Keratinocyte (primary cell): ENCODE measurements at regions not wholly inside any gene's neighbourhood (a gene's known extent, or its start where the extent isn't known, plus 50 kb on each side); places are given as distances from the start of the nearest gene placed in this dataset.

ENCODE experiments used
- DNase-seq: peaks from one replicate; pipeline ENCODE4 v3.0.0-alpha.2; 2011; ENCODE audit warnings: low read depth, missing footprints, low spot score
- FAIRE-seq: peaks from 2 replicates; lab custom pipeline; 2011; peaks lifted over from hg19 to GRCh38; lab: Jason Lieb, UNC
- H2AFZ ChIP-seq: 2 replicates; pipeline ENCODE4 v1.6.0; 2012; ENCODE audit warnings: low read length, control low read depth, inconsistent platforms; ENCODE audit not compliant: control insufficient read depth
- H3K27ac ChIP-seq: 2 replicates; pipeline ENCODE4 v1.5.1; 2011; ENCODE audit warnings: low read length; ENCODE audit not compliant: control insufficient read depth, insufficient read depth
- H3K27me3 ChIP-seq: 3 replicates; pipeline ENCODE4 v1.6.0; 2011; ENCODE audit warnings: low read length; ENCODE audit not compliant: control insufficient read depth, insufficient read depth; ENCODE audit errors: extremely low read depth
- H3K36me3 ChIP-seq, 2 experiments: 2 replicates in 1 of 2; 3 replicates in 1 of 2; pipeline ENCODE4 v1.5.1; 2011; ENCODE audit warnings: low read length in 2 of 2, mild to moderate bottlenecking in 1 of 2; ENCODE audit not compliant: control insufficient read depth in 2 of 2, insufficient read depth in 2 of 2; ENCODE audit errors: extremely low read depth in 1 of 2
- H3K4me1 ChIP-seq: 3 replicates; pipeline ENCODE4 v1.5.1; 2011; ENCODE audit warnings: low read length; ENCODE audit not compliant: control insufficient read depth, insufficient read depth; ENCODE audit errors: extremely low read depth
- H3K4me2 ChIP-seq: 3 replicates; pipeline ENCODE4 v1.6.0; 2011; ENCODE audit warnings: low read depth, low read length; ENCODE audit not compliant: control insufficient read depth, insufficient read depth; ENCODE audit errors: extremely low read depth
- H3K4me3 ChIP-seq, 3 experiments: fragments of 200-600 bp in 1 of 3; sonication (generic) in 1 of 3; 2 replicates in 2 of 3; 3 replicates in 1 of 3; pipeline ENCODE4 v1.5.1; 2011 to 2016; ENCODE audit warnings: low read length in 3 of 3, mild to moderate bottlenecking in 3 of 3, control low read depth in 2 of 3, inconsistent platforms in 1 of 3, low read depth in 1 of 3, mixed read lengths in 1 of 3, mixed run types in 1 of 3, moderate library complexity in 1 of 3; ENCODE audit not compliant: control insufficient read depth in 2 of 3, insufficient read depth in 2 of 3; ENCODE audit errors: extremely low read depth in 1 of 3
- H3K79me2 ChIP-seq: 2 replicates; pipeline ENCODE4 v1.6.0; 2012; ENCODE audit warnings: low read length; ENCODE audit not compliant: control insufficient read depth, insufficient read depth
- H3K9ac ChIP-seq: 3 replicates; pipeline ENCODE4 v1.6.0; 2011; ENCODE audit warnings: low read length; ENCODE audit not compliant: control insufficient read depth, insufficient read depth; ENCODE audit errors: extremely low read depth
- H3K9me1 ChIP-seq: 3 replicates; pipeline ENCODE4 v1.6.0; 2011; ENCODE audit warnings: low read length; ENCODE audit not compliant: control insufficient read depth, insufficient read depth; ENCODE audit errors: extremely low read depth
- H3K9me3 ChIP-seq: 2 replicates; pipeline ENCODE4 v1.5.1; 2012; ENCODE audit warnings: low read depth, low read length; ENCODE audit not compliant: control insufficient read depth
- H4K20me1 ChIP-seq: 3 replicates; pipeline ENCODE4 v1.6.0; 2011; ENCODE audit warnings: low read length; ENCODE audit not compliant: control insufficient read depth, insufficient read depth; ENCODE audit errors: extremely low read depth
- CTCF ChIP-seq, 3 experiments: IDR thresholded peaks in 1 of 3; conservative IDR thresholded peaks in 1 of 3; optimal IDR thresholded peaks in 1 of 3; 2 replicates in 2 of 3; 3 replicates in 1 of 3; pipeline versions ENCODE3 to v1.5.1; 2011; ENCODE audit warnings: low read length in 3 of 3, mild to moderate bottlenecking in 3 of 3, moderate library complexity in 2 of 3, control low read depth in 1 of 3, inconsistent platforms in 1 of 3; ENCODE audit not compliant: insufficient read depth in 2 of 3; ENCODE audit errors: extremely low read depth in 1 of 3
- EZH2 ChIP-seq: IDR thresholded peaks from one replicate; pipeline ENCODE4 v1.6.1; 2012; ENCODE audit warnings: inconsistent platforms, mild to moderate bottlenecking, low read length, moderate library complexity
- dilution Hi-C: fragments of 300-500 bp; cut with MboI; formaldehyde crosslinking; loops from one replicate; pipeline ENCODE4 v1.7.0; 2020; ENCODE audit warnings: low sequenced_read_pairs; ENCODE audit not compliant: extremely low pct_ligation_motif_present

GRCh38 chr9:79107911-79108676, 463.7 kb upstream of the TLE4 start:
- dilution Hi-C loops, result no loop called here
- H3K27ac ChIP-seq, result no peak overlapping the region
- H2AFZ ChIP-seq, result no peak overlapping the region
- no peaks in the 10 kb centered on the region for H3K36me3 ChIP-seq
- no peaks in the 10 kb centered on the region for H3K27me3 ChIP-seq
- no peak overlapping the region for H3K9ac ChIP-seq
- no peaks in the 10 kb centered on the region for H3K79me2 ChIP-seq
- peaks cover 3% of the 10 kb centered on the region for H3K9me3 ChIP-seq
- FAIRE-seq (no peak), DNase-seq (no peak)
- TF ChIP-seq CTCF (optimal IDR thresholded peaks at IDR 0.05 in 1 of 3, IDR thresholded peaks at IDR 0.05 in 1 of 3, conservative IDR thresholded peaks at IDR 0.05 in 1 of 3; ENCODE audit: extremely low read depth in 1 of 3, insufficient read depth in 2 of 3, low read length in 3 of 3) (no peak), EZH2 (no peak)
- no peaks in the 10 kb centered on the region for H3K4me1 ChIP-seq
- no peaks in the 10 kb centered on the region for H4K20me1 ChIP-seq
- H3K9me1 ChIP-seq, result no peaks in the 10 kb centered on the region
- no peak overlapping the region for H3K4me2 ChIP-seq
- no peak overlapping the region for H3K4me3 ChIP-seq

GRCh38 chr9:79111653-79112052, 460.1 kb upstream of the TLE4 start:
- H3K27me3 ChIP-seq, result no peaks in the 10 kb centered on the region
- FAIRE-seq (no peak), DNase-seq (no peak)
- no peak overlapping the region for H3K4me3 ChIP-seq
- no peaks in the 10 kb centered on the region for H3K9me1 ChIP-seq
- H3K9me3 ChIP-seq, result peaks cover 3% of the 10 kb centered on the region
- H3K9ac ChIP-seq, result no peak overlapping the region
- H3K27ac ChIP-seq, result no peak overlapping the region
- H3K36me3 ChIP-seq, result no peaks in the 10 kb centered on the region
- no peaks in the 10 kb centered on the region for H3K79me2 ChIP-seq
- H3K4me2 ChIP-seq, result no peak overlapping the region
- H3K4me1 ChIP-seq, result no peaks in the 10 kb centered on the region
- TF ChIP-seq CTCF (optimal IDR thresholded peaks at IDR 0.05 in 1 of 3, IDR thresholded peaks at IDR 0.05 in 1 of 3, conservative IDR thresholded peaks at IDR 0.05 in 1 of 3; ENCODE audit: extremely low read depth in 1 of 3, insufficient read depth in 2 of 3, low read length in 3 of 3) (no peak), EZH2 (no peak)
- no peaks in the 10 kb centered on the region for H4K20me1 ChIP-seq
- dilution Hi-C loops, result no loop called here
- no peak overlapping the region for H2AFZ ChIP-seq
